ENCODE measurements at regions not wholly inside any gene's neighbourhood (a gene's known extent, or its start where the extent isn't known, plus 50 kb on each side); places are given as distances from the start of the nearest gene placed in this dataset. TPM values are rescaled to one million over a fixed set of nuclear protein-coding genes. Genes with fewer than 3 reads are reported as not detected.

DNA sequence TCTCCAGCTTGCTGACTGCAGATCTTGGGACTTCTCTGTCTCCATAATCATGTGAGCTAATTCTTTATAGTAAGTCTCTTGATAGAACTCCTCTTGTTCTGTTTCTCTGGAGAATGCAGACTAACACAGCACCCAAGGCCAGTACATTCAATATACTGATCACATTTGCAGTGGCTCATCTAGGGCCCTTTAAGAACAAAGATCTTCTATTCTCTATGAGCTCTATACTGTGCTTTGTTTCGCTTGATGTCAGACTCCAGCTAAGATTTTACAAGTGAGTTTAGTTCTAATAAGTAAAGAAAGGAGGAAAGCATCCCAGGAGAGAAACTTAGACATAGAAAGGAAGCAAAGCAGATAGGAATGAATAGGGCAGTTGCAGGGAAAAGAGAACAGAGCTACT, 69.3 kb upstream of the TMPO start:
- intact Hi-C loops (cut with DNase I): no loop called here
- DNase-seq (no peak), ATAC-seq (ENCODE audit: poor library complexity) (no peak)

DNA sequence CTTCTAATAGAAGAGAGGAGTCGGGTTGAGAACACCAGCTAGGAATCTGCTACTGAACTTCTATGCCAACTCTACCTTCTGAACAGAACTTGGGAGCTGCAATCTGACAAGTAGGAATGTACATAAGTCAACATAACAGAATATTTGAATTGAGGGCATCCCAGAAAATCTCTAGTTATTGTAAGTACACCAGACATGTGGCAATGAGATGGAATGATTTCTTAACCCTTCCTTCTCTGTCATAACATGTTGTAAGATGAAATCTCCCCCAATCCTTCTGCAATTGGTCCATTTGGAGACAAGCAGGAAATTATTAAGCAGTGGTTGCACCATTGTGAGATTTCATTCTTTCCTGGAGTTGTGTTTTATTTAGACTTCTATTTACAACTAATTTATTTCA, 68.7 kb upstream of the TMPO start:
- intact Hi-C loops (cut with DNase I): no loop called here
- ATAC-seq (ENCODE audit: poor library complexity): no peak
- DNase-seq: no peak

DNA sequence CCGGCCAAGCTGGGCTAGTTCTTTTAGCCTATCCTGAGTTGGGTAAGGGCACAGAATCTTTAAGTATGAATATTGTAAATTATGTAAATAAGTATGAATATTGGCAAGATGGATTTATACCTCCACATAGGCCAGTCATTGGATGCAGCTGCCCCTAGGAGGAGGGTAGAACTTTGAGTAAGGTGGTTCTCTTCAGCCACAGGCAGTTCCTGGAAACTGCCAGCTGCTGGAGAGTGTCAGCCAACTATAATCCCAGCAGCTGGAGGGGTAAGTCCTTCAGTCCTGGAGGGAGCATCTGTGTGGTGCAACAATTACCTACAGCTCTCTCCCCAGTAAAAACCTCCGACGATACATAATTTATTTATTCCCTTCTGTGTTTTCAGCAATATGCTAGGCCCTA, 65.8 kb upstream of the TMPO start:
- no peak for ATAC-seq (ENCODE audit: poor library complexity)
- intact Hi-C loops (cut with DNase I): no loop called here

DNA sequence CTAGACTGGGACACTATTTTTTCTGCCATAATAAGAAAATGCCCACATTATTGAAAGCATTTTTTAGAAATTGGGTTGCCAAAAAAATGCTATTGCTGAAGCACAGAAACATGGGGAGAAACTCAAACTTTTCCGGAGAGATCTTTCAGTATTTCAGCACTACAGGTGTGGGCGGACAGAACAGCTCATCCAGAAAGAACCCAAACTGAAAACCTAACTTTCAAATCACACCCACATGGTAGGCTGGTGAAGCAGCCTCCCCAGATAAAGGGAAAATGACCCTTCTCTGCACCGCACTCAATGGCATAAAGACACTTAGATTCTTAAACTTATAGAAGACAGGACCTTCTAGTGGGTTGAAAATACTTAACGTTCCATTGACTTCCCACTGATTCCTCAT, 62.3 kb upstream of the TMPO start:
- intact Hi-C loops (cut with DNase I): no loop called here
- ATAC-seq (ENCODE audit: poor library complexity): no peak
- DNase-seq: no peak

More for the DNA sequence above, 65.8 kb upstream of the TMPO start:
- DNase-seq: no peak

DNA sequence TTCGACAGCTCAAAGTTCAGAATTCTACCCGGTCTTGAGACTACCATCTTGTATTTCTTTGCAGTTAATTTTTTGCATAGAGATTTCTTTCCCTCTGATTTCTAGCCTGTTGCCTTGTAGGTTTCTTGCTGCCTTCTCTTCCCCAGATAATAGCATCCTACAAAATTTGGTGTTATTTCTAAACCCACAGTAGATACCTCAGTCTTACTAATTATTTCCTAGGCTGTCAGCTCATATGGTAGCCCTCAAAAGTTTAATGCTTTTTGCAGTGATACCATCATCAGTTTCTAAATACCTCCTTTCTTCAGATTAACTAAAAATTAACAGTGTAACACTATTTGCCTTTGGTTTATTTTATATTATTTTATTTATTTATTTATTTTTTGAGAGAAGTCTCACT, 61.9 kb upstream of the TMPO start:
- DNase-seq (no peak), ATAC-seq (ENCODE audit: poor library complexity) (no peak)
- intact Hi-C loops (cut with DNase I): no loop called here

DNA sequence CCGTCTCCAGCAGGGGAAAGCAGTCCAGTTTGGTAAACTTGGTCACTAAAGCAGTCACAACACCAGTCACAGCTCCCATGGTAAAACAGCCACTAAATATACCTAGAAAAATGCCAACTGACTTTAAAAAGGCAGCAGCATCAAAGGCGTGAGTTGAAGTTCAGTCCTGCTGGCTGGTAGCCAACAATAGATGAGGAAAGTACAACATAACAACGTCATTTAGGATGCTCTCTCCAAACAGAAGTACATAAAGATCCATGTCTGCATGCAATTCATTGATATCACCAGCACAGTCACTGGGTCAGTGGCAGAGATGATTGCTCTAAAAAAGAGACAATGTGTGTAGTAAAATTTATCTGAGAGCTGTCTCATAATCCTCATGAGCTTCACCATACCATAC, 59.3 kb upstream of the TMPO start:
- ATAC-seq (ENCODE audit: poor library complexity): no peak
- intact Hi-C loops (cut with DNase I): no loop called here
- no peak for DNase-seq

DNA sequence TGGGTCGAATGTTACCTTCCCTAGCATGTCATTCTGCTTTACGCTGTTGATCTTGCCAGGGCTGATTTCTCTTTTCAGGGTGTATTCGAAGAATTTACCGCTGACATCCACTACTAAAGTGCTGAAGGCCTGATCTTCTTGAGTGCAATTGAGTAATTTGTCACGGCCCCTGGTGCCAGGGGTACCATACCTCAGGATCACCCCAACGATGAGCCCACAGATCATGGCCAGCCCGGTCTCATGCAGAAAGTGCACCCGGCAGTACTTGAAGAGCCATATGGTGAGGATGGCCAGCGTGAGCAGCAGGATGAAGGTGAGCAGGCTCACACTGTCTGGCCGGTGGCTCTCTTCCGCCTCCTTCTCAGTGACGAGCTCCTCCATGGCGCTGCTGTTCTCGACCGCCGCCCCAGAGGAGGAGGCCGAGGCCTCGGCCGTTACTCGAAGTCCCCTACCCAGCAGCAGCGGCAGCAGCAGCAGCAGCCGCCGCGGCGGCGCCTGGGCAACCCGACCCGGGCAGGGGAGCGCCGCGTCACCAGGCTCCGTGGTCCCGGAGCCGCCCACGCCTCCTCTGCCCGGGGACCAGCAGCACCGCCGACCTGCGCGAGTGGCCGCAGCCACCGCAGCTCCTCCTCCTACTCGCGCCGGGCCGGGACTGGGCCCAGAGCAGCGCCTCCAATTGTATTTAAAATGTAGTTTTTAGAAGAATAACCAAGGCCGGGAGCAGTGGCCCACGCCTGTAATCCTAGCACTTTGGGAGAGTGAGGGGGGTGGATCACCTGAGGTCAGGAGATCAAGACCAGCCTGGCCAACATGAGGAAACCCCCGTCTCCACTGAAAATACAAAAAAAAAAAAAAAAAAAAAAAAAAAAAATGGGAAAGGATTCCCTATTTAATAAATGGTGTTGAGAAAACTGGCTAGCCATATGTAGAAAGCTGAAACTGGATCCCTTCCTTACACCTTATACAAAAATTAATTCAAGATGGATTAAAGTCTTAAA, 58.5 kb upstream of the TMPO start:
- peak; percentile 93 for ATAC-seq (ENCODE audit: poor library complexity)
- peak; percentile 62 for DNase-seq
- intact Hi-C loops (cut with DNase I): no loop called here

DNA sequence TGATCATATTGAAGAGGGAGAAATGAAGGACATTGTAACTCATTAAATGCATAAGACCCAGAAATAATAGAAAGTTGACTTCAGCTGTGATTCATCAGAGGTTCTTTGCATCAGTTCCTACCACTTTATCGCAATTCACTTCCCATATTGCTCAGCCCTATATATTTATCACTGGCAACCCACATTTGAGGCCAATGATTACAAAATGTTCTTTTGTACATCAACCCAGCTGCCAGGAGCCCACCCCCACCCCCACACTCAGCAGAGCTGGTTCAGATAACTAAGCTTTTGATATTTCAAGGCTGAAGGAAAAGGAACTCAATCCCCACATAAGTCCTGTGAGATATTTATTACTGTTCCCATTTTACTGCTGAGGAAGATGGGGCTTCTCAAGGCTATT, 51.2 kb upstream of the TMPO start:
- DNase-seq: no peak
- intact Hi-C loops (cut with DNase I): no loop called here
- ATAC-seq (ENCODE audit: poor library complexity): no peak

DNA sequence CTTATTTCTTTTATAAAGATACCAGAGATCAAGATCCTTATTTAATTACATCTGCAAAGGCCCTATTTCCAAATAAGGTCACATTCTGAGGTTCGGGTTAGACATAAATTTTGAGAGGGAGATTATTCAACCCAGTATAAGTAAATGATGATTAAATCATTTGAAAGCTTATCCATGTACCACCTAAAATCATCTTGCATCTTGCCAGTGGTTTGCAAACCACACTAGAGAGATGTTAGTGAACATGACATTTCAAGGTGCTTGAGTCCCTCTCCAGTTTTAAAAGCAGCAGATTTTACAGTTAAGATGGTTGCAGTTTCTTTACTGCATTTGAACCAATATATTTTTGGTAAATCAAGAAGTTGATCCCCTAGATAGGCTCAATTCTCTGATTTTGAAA, 49.9 kb upstream of the TMPO start:
- intact Hi-C loops (cut with DNase I): no loop called here

More for the DNA sequence above, 49.9 kb upstream of the TMPO start:
- DNase-seq (no peak), ATAC-seq (ENCODE audit: poor library complexity) (no peak)

Small RNA genes lying in the stretch of these regions (microRNA-seq; reads per million reads assigned to microRNA genes)
- gene MIR4303 (not detected), gene MIR4495 (not detected)
